EL (cell line): ENCODE measurements at regions not wholly inside any gene's neighbourhood (a gene's known extent, or its start where the extent isn't known, plus 50 kb on each side); places are given as distances from the start of the nearest gene placed in this dataset.
A peak's percentile ranks its signal among the peaks of the same experiment; 100 is the strongest.

ENCODE experiments used
- DNase-seq: peaks from one replicate; pipeline ENCODE4 v3.0.0-alpha.2; 2016

DNA sequence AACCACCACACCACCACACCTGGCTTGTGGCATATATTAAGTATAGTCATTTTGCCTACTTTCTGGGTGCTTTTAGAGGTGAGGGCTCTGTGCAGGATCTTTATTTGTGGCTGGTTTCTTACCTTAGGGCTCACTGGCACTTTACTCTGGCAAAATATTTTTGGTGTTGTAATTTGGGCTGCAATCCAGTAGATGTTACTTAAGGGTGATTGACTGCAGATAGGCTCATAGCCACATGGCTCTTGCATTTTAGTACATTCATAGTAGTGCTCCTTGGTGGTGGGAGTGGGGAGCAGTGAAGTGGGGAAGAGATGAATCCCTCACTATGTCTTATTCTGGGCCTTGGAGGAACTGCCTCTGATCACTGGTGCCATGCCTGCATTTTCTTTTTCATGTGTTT is 376.1 kb upstream of the GRIN3A start:
- no peak for DNase-seq

DNA sequence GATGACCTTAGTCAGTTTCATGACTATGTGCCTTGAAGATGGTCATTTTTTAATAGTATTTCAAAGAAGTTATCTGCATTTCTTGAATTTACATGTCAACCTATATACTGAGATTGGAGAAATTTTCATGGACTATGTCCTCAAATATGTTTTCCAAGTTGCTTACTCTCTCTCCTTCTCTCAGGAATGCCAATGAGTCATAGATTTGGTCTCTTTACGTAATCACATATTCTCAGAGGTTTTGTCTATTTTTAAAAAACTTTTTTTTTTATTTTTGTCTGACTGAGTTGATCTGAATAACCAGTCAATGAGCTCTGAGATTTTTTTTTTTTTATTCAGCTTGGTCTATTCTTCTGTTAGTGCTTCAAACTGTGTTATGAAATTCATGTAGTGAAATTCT is 374.7 kb upstream of the GRIN3A start:
- DNase-seq, result no peak

DNA sequence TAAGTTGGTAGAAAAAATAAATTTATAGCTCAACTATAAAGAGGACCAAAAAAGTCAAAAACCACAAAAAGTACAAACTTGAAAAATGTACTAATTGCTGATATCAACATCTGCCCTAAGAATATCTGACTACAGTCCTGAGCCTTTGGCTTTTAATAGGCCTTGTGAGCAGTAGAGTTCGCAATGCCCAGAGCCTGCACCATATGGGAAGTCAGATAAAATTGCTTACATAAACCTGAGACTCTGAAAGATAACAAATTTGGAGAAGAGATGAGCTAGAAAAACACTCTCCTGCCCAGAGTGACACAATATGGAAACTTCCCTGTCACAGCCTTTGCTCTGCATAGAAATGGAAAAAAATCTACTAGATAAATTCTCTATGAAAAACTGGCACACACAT is 368.0 kb upstream of the GRIN3A start:
- DNase-seq, result no peak

DNA sequence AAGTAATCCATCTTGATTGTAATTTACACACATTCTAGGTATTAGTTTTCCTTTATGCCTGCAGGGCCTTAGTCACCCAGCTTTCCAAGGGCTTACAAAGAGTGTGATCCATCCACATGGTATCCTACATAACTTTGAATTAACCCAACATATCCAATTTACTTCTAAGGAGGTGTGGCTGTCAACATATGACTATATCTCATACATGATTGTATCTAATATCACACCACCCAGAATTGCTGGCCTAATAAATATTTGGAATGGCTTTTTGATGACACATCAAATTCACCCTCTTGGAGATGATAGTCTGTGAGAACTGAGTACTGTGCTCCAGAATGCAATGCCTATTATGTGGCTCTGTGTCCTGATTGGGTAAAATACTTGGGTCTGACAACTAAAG is 363.3 kb upstream of the GRIN3A start:
- no peak for DNase-seq

GRCh38 chr9:102087141-102087540 is 348.7 kb upstream of the GRIN3A start:
- DNase-seq, result no peak

GRCh38 chr9:102085548-102085947 is 347.1 kb upstream of the GRIN3A start:
- DNase-seq, result no peak

GRCh38 chr9:102072059-102072764 is 333.8 kb upstream of the GRIN3A start:
- no peak for DNase-seq

DNA sequence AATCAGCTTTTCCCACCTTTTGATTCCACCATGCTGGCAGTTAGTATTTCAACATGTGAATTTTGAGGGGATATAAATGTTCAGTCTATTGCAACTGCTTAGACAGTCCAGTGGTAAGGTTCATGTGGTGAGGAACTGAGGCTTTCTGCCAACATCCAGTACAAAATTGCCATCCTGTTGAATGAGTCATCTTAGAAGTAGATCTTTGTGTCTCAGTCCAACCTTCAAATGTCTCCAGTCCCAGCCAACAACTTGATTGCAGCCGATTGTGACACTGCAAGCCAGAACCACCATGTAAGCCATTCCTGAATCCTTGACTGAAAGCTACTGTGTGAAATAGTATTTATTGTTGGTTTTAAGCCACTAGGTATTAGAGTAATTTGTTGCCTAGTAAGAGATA is 331.5 kb upstream of the GRIN3A start:
- no peak for DNase-seq

DNA sequence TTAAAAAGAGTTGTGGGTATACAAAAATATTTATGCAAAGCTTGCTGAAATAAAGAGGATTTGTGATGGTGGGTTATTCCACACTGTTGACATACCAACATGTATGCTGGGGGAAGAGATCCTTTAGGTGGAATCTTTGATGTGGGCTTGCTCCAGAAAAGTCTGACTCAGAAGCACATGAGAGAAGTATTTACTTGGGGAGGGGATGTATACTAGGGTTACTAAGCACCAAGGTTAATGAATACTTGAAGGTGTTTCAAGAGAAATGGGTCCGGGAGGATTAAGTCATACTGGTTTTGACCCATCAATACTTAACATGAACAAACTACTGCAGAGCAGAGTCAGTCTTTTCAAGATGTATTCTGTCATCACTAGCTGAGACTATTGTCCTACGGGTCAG is 316.4 kb upstream of the GRIN3A start:
- no peak for DNase-seq

GRCh38 chr9:102049586-102050246 is 311.3 kb upstream of the GRIN3A start:
- no peak for DNase-seq

GRCh38 chr9:102047549-102047948 is 309.1 kb upstream of the GRIN3A start:
- DNase-seq, result no peak

DNA sequence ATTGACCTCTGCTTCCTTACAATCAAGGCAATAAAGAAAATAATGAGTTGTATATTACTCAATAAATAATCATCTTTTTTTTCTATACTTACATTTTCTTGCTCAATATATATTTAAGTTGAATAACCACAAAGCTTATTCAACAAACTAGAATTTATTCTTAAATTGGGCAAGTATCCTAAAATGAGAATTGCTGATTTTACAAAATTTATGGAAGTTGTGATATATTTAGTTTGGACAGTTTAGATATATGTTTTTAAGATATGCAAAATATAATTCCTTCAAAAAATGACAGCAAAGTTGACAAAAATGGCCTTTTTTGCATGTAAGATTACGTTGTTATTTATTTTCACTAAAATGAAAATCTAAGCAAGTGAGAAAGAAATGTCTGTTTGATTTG is 305.7 kb upstream of the GRIN3A start:
- DNase-seq, result no peak

DNA sequence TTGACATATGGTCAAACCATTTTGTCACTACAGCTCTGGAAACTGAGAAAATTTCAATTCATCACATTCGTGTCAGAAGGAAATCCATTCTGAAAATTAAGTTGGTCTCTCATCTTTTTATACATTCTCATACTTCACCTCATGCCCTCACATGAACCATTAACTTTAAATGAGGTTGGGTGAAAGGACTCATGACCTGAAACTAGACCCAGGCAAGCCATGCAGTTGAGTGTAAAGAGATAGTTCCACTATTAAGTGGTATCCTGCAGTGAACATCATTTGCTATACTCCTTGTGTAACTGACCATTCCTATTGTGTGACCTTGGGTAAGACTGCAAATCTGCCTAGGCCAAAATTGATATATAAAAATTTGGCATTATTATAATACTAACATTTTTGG is 299.6 kb upstream of the GRIN3A start:
- no peak for DNase-seq

- DNase-seq, result no peak
These were observed 297.5 kb upstream of the GRIN3A start for GRCh38 chr9:102035929-102036328.

DNA sequence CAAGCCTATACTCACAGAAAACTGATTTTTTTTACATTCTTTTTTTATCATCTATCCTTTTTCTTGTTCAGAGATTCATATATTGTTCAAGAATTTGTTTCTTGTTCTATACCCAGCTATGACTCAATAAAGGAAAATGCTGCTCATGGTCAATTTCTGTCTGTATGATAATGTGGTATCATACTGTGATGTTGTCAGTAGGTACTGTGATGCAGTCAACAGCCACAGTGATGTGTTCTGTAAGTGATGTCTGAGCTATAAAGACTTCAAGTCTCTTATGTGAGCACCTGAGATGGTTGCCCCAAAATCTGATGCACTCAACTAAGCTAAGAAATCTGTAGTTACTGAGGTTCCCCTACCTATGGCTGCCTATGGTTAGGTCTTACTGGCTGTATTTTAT is 294.2 kb upstream of the GRIN3A start:
- no peak for DNase-seq

DNA sequence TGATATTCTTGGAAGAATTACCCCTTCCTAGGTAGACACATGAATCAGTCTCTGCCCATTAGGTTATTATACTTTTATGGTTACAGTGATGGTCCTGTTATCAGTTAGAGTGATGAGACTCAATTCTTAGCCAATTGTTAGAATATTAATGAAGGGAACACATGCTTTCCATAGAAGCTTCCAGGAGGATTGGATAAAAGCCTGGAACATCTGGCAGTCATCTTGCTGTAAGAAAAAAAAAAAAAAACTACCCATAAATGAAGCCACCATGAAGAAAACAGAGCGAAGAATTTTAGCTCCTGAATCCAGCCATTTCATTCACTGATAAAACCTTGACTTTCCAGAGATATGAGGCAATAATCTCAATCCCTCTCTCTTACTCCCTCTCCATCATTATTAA is 262.5 kb upstream of the GRIN3A start:
- no peak for DNase-seq

GRCh38 chr9:101999441-101999840 is 261.0 kb upstream of the GRIN3A start:
- no peak for DNase-seq

DNA sequence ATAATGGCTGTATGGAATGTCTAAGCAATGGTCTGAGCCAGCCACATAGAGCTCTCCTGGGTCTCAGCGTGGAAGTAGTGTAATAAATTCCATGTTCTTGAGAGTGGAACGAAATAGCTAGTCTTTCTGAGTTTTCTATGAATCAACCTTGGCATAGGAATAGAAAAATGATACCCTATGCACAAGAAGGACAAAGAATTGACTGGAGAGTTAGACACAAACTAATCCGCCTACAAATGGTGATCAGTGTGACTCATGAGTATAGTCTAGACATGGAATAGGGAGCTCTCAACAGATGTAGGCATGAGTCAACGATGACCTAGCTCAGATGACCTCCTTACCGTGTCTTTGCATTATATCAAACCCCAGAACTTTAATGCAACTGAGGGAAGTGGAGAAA is 256.8 kb upstream of the GRIN3A start:
- DNase-seq, result no peak

GRCh38 chr9:101993771-101994170 is 255.3 kb upstream of the GRIN3A start:
- DNase-seq, result no peak

GRCh38 chr9:101991926-101992325 is 253.5 kb upstream of the GRIN3A start:
- no peak for DNase-seq

GRCh38 chr9:101977614-101978210 is 239.3 kb upstream of the GRIN3A start:
- DNase-seq, result peak; percentile 2

GRCh38 chr9:101970609-101971008 is 232.2 kb upstream of the GRIN3A start:
- no peak for DNase-seq

- no peak for DNase-seq
These were observed 229.9 kb upstream of the GRIN3A start for GRCh38 chr9:101968392-101968791.

GRCh38 chr9:101966691-101967090 is 228.2 kb upstream of the GRIN3A start:
- no peak for DNase-seq

DNA sequence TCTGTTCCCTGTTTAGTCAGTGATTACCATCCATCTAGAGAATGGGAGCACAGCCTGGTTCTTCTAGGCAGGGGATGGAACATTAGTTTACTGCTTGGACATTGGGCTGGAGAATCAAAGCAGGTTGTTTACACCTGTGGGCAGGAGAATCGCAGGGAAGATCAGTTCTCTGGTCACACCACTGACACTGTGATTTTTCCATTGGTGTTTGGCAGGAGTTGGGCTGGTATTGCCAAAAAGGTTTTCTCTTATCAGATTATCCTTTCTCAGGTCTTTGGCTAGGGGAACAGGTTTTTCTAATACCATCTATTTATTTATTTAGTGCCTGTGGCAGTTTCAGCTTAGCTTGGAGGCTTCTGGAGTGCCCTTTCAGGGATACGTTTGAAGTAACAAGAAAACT is 219.3 kb upstream of the GRIN3A start:
- DNase-seq, result no peak
